AG09319 (cell line): ENCODE measurements at regions not wholly inside any gene's neighbourhood (a gene's known extent, or its start where the extent isn't known, plus 50 kb on each side); places are given as distances from the start of the nearest gene placed in this dataset.

Experiments
- DNase-seq: peaks from one replicate; pipeline ENCODE4 v3.0.0-alpha.2; 2010; ENCODE audit warnings: low read depth; ENCODE audit errors: extremely low read depth
- CTCF ChIP-seq: IDR thresholded peaks from 2 replicates; pipeline ENCODE4 v1.5.1; 2011; ENCODE audit warnings: low read depth, mild to moderate bottlenecking, inconsistent platforms, low read length, moderate library complexity

GRCh38 chr12:65517656-65518210 lies 239.2 kb downstream of the MSRB3 start:
- DNase-seq: no peak
- TF ChIP-seq CTCF: no peak

- TF ChIP-seq CTCF: no peak
- no peak for DNase-seq
These were observed 240.3 kb downstream of the MSRB3 start for GRCh38 chr12:65518771-65519170.

- TF ChIP-seq CTCF: no peak
- no peak for DNase-seq
These were observed 242.2 kb downstream of the MSRB3 start for GRCh38 chr12:65520658-65521057.

GRCh38 chr12:65522956-65523860 lies 244.7 kb downstream of the MSRB3 start:
- TF ChIP-seq CTCF: no peak
- no peak for DNase-seq

- DNase-seq: peak; percentile 69
- no peak for TF ChIP-seq CTCF
These were observed 246.2 kb downstream of the MSRB3 start for GRCh38 chr12:65524666-65525065.

- DNase-seq: peak; percentile 55
- no peak for TF ChIP-seq CTCF
These were observed 247.1 kb downstream of the MSRB3 start for GRCh38 chr12:65525491-65526141.

- no peak for DNase-seq
- no peak for TF ChIP-seq CTCF
These were observed 247.8 kb downstream of the MSRB3 start for GRCh38 chr12:65526311-65526710.
